Brain microvascular endothelial cell (primary cell): ENCODE measurements at regions not wholly inside any gene's neighbourhood (a gene's known extent, or its start where the extent isn't known, plus 50 kb on each side); places are given as distances from the start of the nearest gene placed in this dataset.

Experiments used
- DNase-seq: peaks from one replicate; pipeline ENCODE4 v3.0.0-alpha.2; 2020
- H3K27ac ChIP-seq: fragments of 250-450 bp; sonication (Bioruptor Pico); 2 replicates; pipeline ENCODE4 v1.5.1; 2020; ENCODE audit warnings: mild to moderate bottlenecking, moderate library complexity
- H3K27me3 ChIP-seq: fragments of 250-450 bp; sonication (Bioruptor Pico); replicated peaks from 2 replicates; pipeline ENCODE4 v1.5.1; 2020; ENCODE audit warnings: mild to moderate bottlenecking
- H3K36me3 ChIP-seq: fragments of 250-450 bp; sonication (Bioruptor Pico); replicated peaks from 2 replicates; pipeline ENCODE4 v1.5.1; 2020; ENCODE audit warnings: mild to moderate bottlenecking
- H3K4me3 ChIP-seq: 2 replicates; pipeline ENCODE4 v1.5.1; 2011; ENCODE audit warnings: low read depth, mild to moderate bottlenecking, control low read depth, low read length, moderate library complexity
- CTCF ChIP-seq: IDR thresholded peaks from 2 replicates; pipeline ENCODE4 v1.5.1; 2011; ENCODE audit warnings: low read depth, mild to moderate bottlenecking, moderate library complexity, low read length, control low read depth, inconsistent platforms; ENCODE audit errors: missing control alignments
- in situ Hi-C: cut with HindIII; loops from 2 replicates; pipeline ENCODE4 v1.10.0; 2017; ENCODE audit warnings: low sequenced_read_pairs, low pct_ligation_motif_present

GRCh38 chr12:45582536-45582935 is 147.0 kb upstream of the ARID2 start:
- no peak for DNase-seq
- H3K4me3 ChIP-seq = no peak overlapping the region
- no peak for TF ChIP-seq CTCF
- in situ Hi-C loops = no loop called here
- no peak overlapping the region for H3K27ac ChIP-seq
- H3K36me3 ChIP-seq = no peaks in the 10 kb centered on the region
- no peaks in the 10 kb centered on the region for H3K27me3 ChIP-seq

GRCh38 chr12:45582986-45583659 is 146.4 kb upstream of the ARID2 start:
- TF ChIP-seq CTCF = no peak
- in situ Hi-C loops = no loop called here
- peak; percentile 79 for DNase-seq
- no peak overlapping the region for H3K27ac ChIP-seq
- H3K4me3 ChIP-seq = no peak overlapping the region
- no peaks in the 10 kb centered on the region for H3K27me3 ChIP-seq
- no peaks in the 10 kb centered on the region for H3K36me3 ChIP-seq

- Histone ChIP-seq H3K27me3 (no peaks in the 10 kb centered on the region), H3K27ac (no peak overlapping the region), H3K4me3 (no peak overlapping the region), H3K36me3 (no peaks in the 10 kb centered on the region)
- TF ChIP-seq CTCF = no peak
- DNase-seq = no peak
- in situ Hi-C loops = no loop called here
Measured at GRCh38 chr12:45584336-45584735, 145.2 kb upstream of the ARID2 start.

DNA sequence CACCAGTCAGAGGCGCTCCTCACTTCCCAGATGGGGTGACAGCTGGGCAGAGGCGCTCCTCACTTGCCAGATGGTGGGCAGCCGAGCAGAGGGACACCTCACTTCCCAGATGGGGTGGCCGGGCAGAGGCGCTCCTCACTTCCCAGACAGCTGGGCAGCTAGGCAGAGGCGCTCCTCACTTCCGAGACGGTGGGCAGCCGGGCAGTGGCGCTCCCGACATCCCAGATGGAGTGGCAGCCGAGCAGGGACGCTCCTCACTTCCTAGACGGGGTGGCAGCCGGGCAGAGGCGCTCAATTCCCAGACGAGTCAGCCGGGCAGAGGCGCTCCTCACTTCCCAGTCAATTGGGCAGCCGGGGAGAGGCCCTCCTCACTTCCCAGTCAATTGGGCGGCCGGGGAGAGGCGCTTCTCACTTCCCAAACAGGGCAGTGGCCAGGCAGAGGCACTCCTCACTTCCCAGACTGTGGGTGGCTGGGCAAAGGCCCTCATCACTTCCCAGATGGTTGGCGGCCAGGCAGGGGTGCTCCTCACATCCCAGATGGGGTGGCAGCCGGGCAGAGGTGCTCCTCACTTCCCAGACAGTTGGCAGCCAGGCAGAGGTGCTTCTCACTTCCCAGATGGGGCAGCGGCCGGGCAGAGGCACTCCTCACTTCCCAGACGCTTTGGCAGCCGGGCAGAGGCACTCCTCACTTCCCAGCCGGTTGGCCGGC is 143.8 kb upstream of the ARID2 start:
- no peak for DNase-seq
- no peaks in the 10 kb centered on the region for H3K27me3 ChIP-seq
- in situ Hi-C loops = no loop called here

DNA sequence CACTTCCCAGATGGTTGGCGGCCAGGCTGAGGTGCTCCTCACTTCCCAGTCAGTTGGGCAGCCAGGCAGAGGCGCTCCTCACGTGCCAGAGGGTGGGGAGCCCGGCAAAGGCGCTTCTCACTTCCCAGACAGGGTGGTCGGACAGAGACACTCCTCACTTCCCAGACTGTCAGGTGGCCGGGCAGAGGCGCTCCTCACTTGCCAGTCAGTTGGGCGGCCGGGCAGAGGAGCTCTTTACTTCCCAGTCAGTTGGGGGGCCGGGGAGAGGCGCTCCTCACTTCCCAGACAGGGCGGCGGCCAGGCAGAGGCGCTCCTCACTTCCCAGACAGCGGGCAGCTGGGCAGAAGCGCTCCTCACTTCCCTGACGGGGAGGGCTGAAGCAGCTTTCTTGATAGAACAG is 143.0 kb upstream of the ARID2 start:
- Histone ChIP-seq H3K4me3 (no peak overlapping the region), H3K36me3 (no peaks in the 10 kb centered on the region), H3K27me3 (no peaks in the 10 kb centered on the region), H3K27ac (no peak overlapping the region)
- in situ Hi-C loops = no loop called here
- no peak for TF ChIP-seq CTCF
- no peak for DNase-seq

More for the DNA sequence above, 143.8 kb upstream of the ARID2 start:
- TF ChIP-seq CTCF = no peak
- no peak overlapping the region for H3K4me3 ChIP-seq
- no peaks in the 10 kb centered on the region for H3K36me3 ChIP-seq
- H3K27ac ChIP-seq = no peak overlapping the region
